IMR-90 (cell line): ENCODE measurements at regions not wholly inside any gene's neighbourhood (a gene's known extent, or its start where the extent isn't known, plus 50 kb on each side); places are given as distances from the start of the nearest gene placed in this dataset.

Source experiments
- ATAC-seq: fragments of 200-7000 bp; cut with Tn5 transposase; 2 replicates; pipeline ENCODE4 v1.9.1; 2020; ENCODE audit warnings: low read depth, mild to moderate bottlenecking, moderate library complexity
- BruUV-seq: library from RNA; stranded (reverse); fragments of 400-500 nt; replicated peaks from 2 replicates; lab custom pipeline; 2021; lab: Mats Ljungman, UMichigan
- CTCF ChIA-PET: fragments of 300-600 bp; formaldehyde crosslinking; extraction: SDS; loops from one replicate; lab custom pipeline; 2021; ENCODE audit warnings: antibody characterized with exemption; lab: Yijun Ruan, JAX
- POLR2A ChIA-PET: fragments of 300-600 bp; sonication (Branson Sonifier 250); formaldehyde crosslinking; loops from one replicate; lab custom pipeline; 2022; ENCODE audit warnings: antibody characterized with exemption; ENCODE audit not compliant: unreplicated experiment; lab: Charles Lee
- DNase-seq: peaks from one replicate; pipeline ENCODE4 v3.0.0; 2013
- H2AFZ ChIP-seq: replicated peaks from 2 replicates; pipeline ENCODE3; 2013; ENCODE audit warnings: low read length, mild to moderate bottlenecking; ENCODE audit not compliant: poor library complexity
- H2AK5ac ChIP-seq: 2 replicates; pipeline ENCODE4 v1.6.1; 2013; ENCODE audit warnings: low read depth, low read length, inconsistent platforms
- H2AK9ac ChIP-seq: replicated peaks from 2 replicates; pipeline ENCODE3; 2013; ENCODE audit warnings: mild to moderate bottlenecking, low read depth, low read length, moderate library complexity; ENCODE audit not compliant: poor library complexity
- H2BK120ac ChIP-seq: 2 replicates; pipeline ENCODE4 v1.6.1; 2013; ENCODE audit warnings: low read depth, low read length, inconsistent platforms
- H2BK15ac ChIP-seq: 3 replicates; pipeline ENCODE4 v1.6.1; 2013; ENCODE audit warnings: low read depth, low read length, inconsistent platforms
- H2BK20ac ChIP-seq: 2 replicates; pipeline ENCODE4 v1.6.1; 2013; ENCODE audit warnings: low read depth, mild to moderate bottlenecking, inconsistent platforms, low read length, moderate library complexity
- H2BK5ac ChIP-seq: 2 replicates; pipeline ENCODE4 v1.6.1; 2013; ENCODE audit warnings: mild to moderate bottlenecking, low read depth, low read length, inconsistent platforms; ENCODE audit not compliant: poor library complexity, severe bottlenecking
- H3K14ac ChIP-seq: replicated peaks from 2 replicates; pipeline ENCODE4 v1.6.1; 2013; ENCODE audit warnings: low read depth, low read length, inconsistent platforms
- H3K18ac ChIP-seq: 2 replicates; pipeline ENCODE4 v1.6.1; 2013; ENCODE audit warnings: low read depth, low read length, control low read depth
- H3K23ac ChIP-seq: 2 replicates; pipeline ENCODE4 v1.6.1; 2013; ENCODE audit warnings: low read depth, low read length, inconsistent platforms
- H3K27ac ChIP-seq: 2 replicates; pipeline ENCODE4 v1.5.1; 2013; ENCODE audit warnings: mild to moderate bottlenecking, control low read depth, low read length; ENCODE audit not compliant: insufficient read depth
- H3K27me3 ChIP-seq: 2 replicates; pipeline ENCODE4 v1.6.1; 2013; ENCODE audit warnings: low read length; ENCODE audit not compliant: control insufficient read depth, insufficient read depth
- H3K36me3 ChIP-seq: 2 replicates; pipeline ENCODE4 v1.6.1; 2013; ENCODE audit warnings: low read length, mixed read lengths; ENCODE audit not compliant: control insufficient read depth, insufficient read depth
- H3K4ac ChIP-seq: 2 replicates; pipeline ENCODE4 v1.6.1; 2013; ENCODE audit warnings: low read depth, low read length, inconsistent platforms
- H3K4me1 ChIP-seq: 2 replicates; pipeline ENCODE4 v1.6.1; 2013; ENCODE audit warnings: low read length, mixed read lengths; ENCODE audit not compliant: control insufficient read depth, insufficient read depth
- H3K4me2 ChIP-seq: 2 replicates; pipeline ENCODE4 v1.6.1; 2013; ENCODE audit warnings: low read depth, mild to moderate bottlenecking, control low read depth, low read length, moderate library complexity
- H3K4me3 ChIP-seq: 2 replicates; pipeline ENCODE4 v1.5.1; 2013; ENCODE audit warnings: low read depth, mild to moderate bottlenecking, control low read depth, low read length, moderate library complexity; ENCODE audit not compliant: insufficient read depth
- H3K56ac ChIP-seq: 2 replicates; pipeline ENCODE4 v1.6.1; 2013; ENCODE audit warnings: low read length, inconsistent platforms; ENCODE audit not compliant: insufficient read depth; ENCODE audit errors: extremely low read depth
- H3K79me1 ChIP-seq, 2 experiments: 2 replicates each; pipeline ENCODE4 v1.6.1; 2013; ENCODE audit warnings: low read length in 2 of 2, inconsistent platforms in 1 of 2, low read depth in 1 of 2
- H3K9ac ChIP-seq: 2 replicates; pipeline ENCODE4 v1.6.1; 2013; ENCODE audit warnings: low read depth, low read length, control low read depth
- H3K9me1 ChIP-seq: 2 replicates; pipeline ENCODE4 v1.6.1; 2013; ENCODE audit warnings: low read length, inconsistent platforms; ENCODE audit not compliant: insufficient read depth
- H3K9me3 ChIP-seq: 2 replicates; pipeline ENCODE4 v1.6.1; 2013; ENCODE audit warnings: low read length; ENCODE audit not compliant: control insufficient read depth, insufficient read depth
- H4K20me1 ChIP-seq: 2 replicates; pipeline ENCODE4 v1.6.1; 2013; ENCODE audit warnings: low read length, inconsistent platforms; ENCODE audit not compliant: insufficient read depth
- H4K5ac ChIP-seq: 2 replicates; pipeline ENCODE4 v1.6.1; 2013; ENCODE audit warnings: mild to moderate bottlenecking, low read depth, low read length, control low read depth
- H4K8ac ChIP-seq, 2 experiments: 2 replicates each; pipeline ENCODE4 v1.6.1; 2013; ENCODE audit warnings: low read depth in 2 of 2, low read length in 2 of 2, control low read depth in 1 of 2, inconsistent platforms in 1 of 2
- H4K91ac ChIP-seq: 2 replicates; pipeline ENCODE4 v1.6.1; 2013; ENCODE audit warnings: low read depth, low read length, inconsistent platforms; ENCODE audit not compliant: insufficient read depth
- CEBPB ChIP-seq: IDR thresholded peaks from 2 replicates; pipeline ENCODE4 v1.6.1; 2012; ENCODE audit warnings: low read depth, low read length, improper control_type of control experiment
- CTCF ChIP-seq: conservative IDR thresholded peaks from 2 replicates; pipeline ENCODE4 v1.5.1; 2012; ENCODE audit warnings: mild to moderate bottlenecking, low read depth, low read length, improper control_type of control experiment
- ELK1 ChIP-seq: fragments of 150-350 bp; IDR thresholded peaks from 2 replicates; pipeline ENCODE4 v1.6.1; 2016; ENCODE audit warnings: low read depth, mild to moderate bottlenecking, low read length, moderate library complexity, borderline replicate concordance
- FOS ChIP-seq: fragments of 150-350 bp; IDR thresholded peaks from 2 replicates; pipeline ENCODE4 v1.6.1; 2016; ENCODE audit warnings: low read depth, low read length
- MAZ ChIP-seq: IDR thresholded peaks from 2 replicates; pipeline ENCODE4 v1.6.1; 2012; ENCODE audit warnings: low read depth, mild to moderate bottlenecking, low read length, improper control_type of control experiment, moderate library complexity, borderline replicate concordance
- MXI1 ChIP-seq: IDR thresholded peaks from 2 replicates; pipeline ENCODE4 v1.6.1; 2012; ENCODE audit warnings: low read depth, mild to moderate bottlenecking, low read length, moderate library complexity, borderline replicate concordance
- NFE2L2 ChIP-seq: fragments of 150-350 bp; IDR thresholded peaks from 2 replicates; pipeline ENCODE4 v1.6.1; 2016; ENCODE audit warnings: low read depth, mild to moderate bottlenecking, low read length
- RAD21 ChIP-seq: IDR thresholded peaks from 2 replicates; pipeline ENCODE4 v1.6.1; 2012; ENCODE audit warnings: low read length, improper control_type of control experiment
- RFX5 ChIP-seq: IDR thresholded peaks from 2 replicates; pipeline ENCODE4 v1.8.0; 2012; ENCODE audit warnings: low read depth, mild to moderate bottlenecking, low read length, moderate library complexity
- SMC3 ChIP-seq: fragments of 150-350 bp; IDR thresholded peaks from 2 replicates; pipeline ENCODE4 v1.6.1; 2016; ENCODE audit warnings: low read depth, mild to moderate bottlenecking, antibody characterized with exemption, low read length, moderate library complexity
- USF2 ChIP-seq: fragments of 150-350 bp; IDR thresholded peaks from 2 replicates; pipeline ENCODE4 v1.6.1; 2017; ENCODE audit warnings: mild to moderate bottlenecking, antibody characterized with exemption, low read length, low read depth
- WGBS, 2 experiments: methylation state at CpG; one replicate each; pipeline versions ENCODE4 v1.1.5 to v1.1.7; 2013; ENCODE audit warnings: missing lambda C conversion rate in 2 of 2; ENCODE audit not compliant: insufficient read length in 1 of 2; ENCODE audit errors: extremely low coverage in 2 of 2; 5-methylcytosine and 5-hydroxymethylcytosine counted together
- dilution Hi-C: fragments of 300-500 bp; cut with HindIII; formaldehyde crosslinking; loops from one replicate; pipeline ENCODE4 v1.14.3; 2018; ENCODE audit warnings: low sequenced_read_pairs; ENCODE audit not compliant: unreplicated experiment
- in situ Hi-C: fragments of 300-500 bp; cut with MboI; formaldehyde crosslinking; loops from 3 replicates; pipeline ENCODE4 v1.14.3; 2019; ENCODE audit warnings: low sequenced_read_pairs, inconsistent platforms, mixed read lengths
- intact Hi-C: fragments of 100-400 bp; cut with micrococcal nuclease; formaldehyde crosslinking; loops from 2 replicates; pipeline ENCODE4 v1.10.0; 2022

GRCh38 chr4:173448608-173449379, 49.9 kb upstream of the SCRG1 start:
- no peak overlapping the region for H3K23ac ChIP-seq
- peak overlapping the region; percentile 46; the same call in 1 of the 2 replicates for H2BK20ac ChIP-seq
- no peaks in the 10 kb centered on the region for H3K79me1 ChIP-seq
- H2BK5ac ChIP-seq, result no peak overlapping the region
- H3K4ac ChIP-seq, result no peak overlapping the region
- H4K8ac ChIP-seq, result no peak overlapping the region
- H3K4me1 ChIP-seq, result peaks cover 8% of the 10 kb centered on the region; the same call in 1 of the 2 replicates
- DNase-seq (peak; percentile 33), ATAC-seq (peak; percentile 71)
- peak overlapping the region; percentile 71; the same call in 1 of the 2 replicates for H3K4me2 ChIP-seq
- H2AK5ac ChIP-seq, result no peak overlapping the region
- no peak overlapping the region for H3K4me3 ChIP-seq
- no peaks in the 10 kb centered on the region for H3K36me3 ChIP-seq
- H3K9me3 ChIP-seq, result no peaks in the 10 kb centered on the region
- TF ChIP-seq RFX5 (no peak), NFE2L2 (no peak), USF2 (no peak), ELK1 (no peak), CTCF (no peak), CEBPB (no peak), FOS (no peak), MAZ (no peak), SMC3 (no peak), MXI1 (no peak), RAD21 (no peak)
- in situ Hi-C loops (no loop called here), intact Hi-C loops (loop anchor here (1.0 kb wide), 1 partner anchor 589 kb away; no protein-coding TSS in a partner anchor), dilution Hi-C loops (no loop called here)
- no peak overlapping the region for H3K14ac ChIP-seq
- peak overlapping the region; percentile 82; the same call in 1 of the 2 replicates for H3K18ac ChIP-seq
- H4K91ac ChIP-seq, result 0 out of 2 replicates have a peak overlapping the region, but pooled peaks have one; percentile 8
- H2AK9ac ChIP-seq, result no peak overlapping the region
- peaks cover 3% of the 10 kb centered on the region; the same call in 1 of the 2 replicates for H3K9me1 ChIP-seq
- H2AFZ ChIP-seq, result no peak overlapping the region
- H3K27me3 ChIP-seq, result no peaks in the 10 kb centered on the region
- H2BK120ac ChIP-seq, result no peak overlapping the region
- ChIA-PET POLR2A (no interaction called here), CTCF (interaction anchor here (1.3 to 1.8 kb wide), 2 partner anchors 28 to 45 kb away, joined by 3 to 4 read pairs; no protein-coding TSS in a partner anchor)
- peak overlapping the region; percentile 85 for H4K5ac ChIP-seq
- no peak overlapping the region for H2BK15ac ChIP-seq
- no peak overlapping the region for H3K9ac ChIP-seq
- no TSS peak for BruUV-seq
- no peaks in the 10 kb centered on the region for H4K20me1 ChIP-seq
- no CpG with 5 or more reads among the region's 4 CpGs for WGBS, 2 experiments
- no peak overlapping the region for H3K56ac ChIP-seq
- H3K27ac ChIP-seq, result peak overlapping the region; percentile 39; the same call in 1 of the 2 replicates
